NCI-H1417 (cell line): ENCODE measurements at regions not wholly inside any gene's neighbourhood (a gene's known extent, or its start where the extent isn't known, plus 50 kb on each side); places are given as distances from the start of the nearest gene placed in this dataset.
A peak's percentile ranks its signal among the peaks of the same experiment; 100 is the strongest.
"Not testable (repeated sequence)": the region's sequence is repeated elsewhere in the genome, so short reads cannot be mapped to it uniquely, and the experiment has no call there.

Experiments used
- DNase-seq, 3 experiments: peaks; one replicate each; lab custom pipeline; 2025; lab: John Stamatoyannopoulos, UW

GRCh38 chr12:34226044-34226443 lies 203.7 kb downstream of the ALG10 start:
- DNase-seq, result not testable (repeated sequence)

GRCh38 chr12:34228046-34228445 lies 205.8 kb downstream of the ALG10 start:
- DNase-seq, result peak in 1 of 3 experiments; percentile 18

GRCh38 chr12:34229033-34229432 lies 206.7 kb downstream of the ALG10 start:
- DNase-seq, result not testable (repeated sequence)

GRCh38 chr12:34233618-34234017 lies 211.3 kb downstream of the ALG10 start:
- DNase-seq, result no peak

- no peak for DNase-seq
Observed at GRCh38 chr12:34236073-34236472, 213.8 kb downstream of the ALG10 start.

- no peak for DNase-seq
Observed at GRCh38 chr12:34244608-34245007, 222.3 kb downstream of the ALG10 start.

- DNase-seq, result no peak
Observed at GRCh38 chr12:34249271-34249670, 227.0 kb downstream of the ALG10 start.

- DNase-seq, result not testable (repeated sequence)
Observed at GRCh38 chr12:34251879-34252278, 229.6 kb downstream of the ALG10 start.

- no peak for DNase-seq
Observed at GRCh38 chr12:34253674-34254073, 231.4 kb downstream of the ALG10 start.

GRCh38 chr12:34257093-34257492 lies 234.8 kb downstream of the ALG10 start:
- no peak for DNase-seq

GRCh38 chr12:34262140-34262539 lies 239.8 kb downstream of the ALG10 start:
- not testable (repeated sequence) for DNase-seq

GRCh38 chr12:34264110-34264509 lies 241.8 kb downstream of the ALG10 start:
- peak in 2 of 3 experiments; percentile 7 to 27 for DNase-seq

GRCh38 chr12:34273703-34274102 lies 251.4 kb downstream of the ALG10 start:
- not testable (repeated sequence) for DNase-seq

GRCh38 chr12:34275129-34275528 lies 252.8 kb downstream of the ALG10 start:
- DNase-seq, result no peak

- DNase-seq, result no peak
Observed at GRCh38 chr12:34286483-34286882, 264.2 kb downstream of the ALG10 start.

- no peak for DNase-seq
Observed at GRCh38 chr12:34286934-34287333, 264.6 kb downstream of the ALG10 start.

- no peak for DNase-seq
Observed at GRCh38 chr12:34287437-34287836, 265.1 kb downstream of the ALG10 start.

GRCh38 chr12:34287986-34288962 lies 266.0 kb downstream of the ALG10 start:
- DNase-seq, result no peak

- no peak for DNase-seq
Observed at GRCh38 chr12:34288963-34289345, 266.7 kb downstream of the ALG10 start.

GRCh38 chr12:34289431-34290380 lies 267.4 kb downstream of the ALG10 start:
- no peak for DNase-seq

GRCh38 chr12:34290381-34290995 lies 268.2 kb downstream of the ALG10 start:
- no peak for DNase-seq

GRCh38 chr12:34291001-34291400 lies 268.7 kb downstream of the ALG10 start:
- no peak for DNase-seq
